Sigmoid colon (tissue), 4 donors: ENCODE measurements at regions not wholly inside any gene's neighbourhood (a gene's known extent, or its start where the extent isn't known, plus 50 kb on each side); places are given as distances from the start of the nearest gene placed in this dataset.

Experiments used
- CTCF ChIP-seq, 4 experiments: fragments of 450-650 bp in 3 of 4; fragments of 200-600 bp in 1 of 4; IDR thresholded peaks; one replicate each; pipeline ENCODE4 v1.5.1; 2016 to 2019; ENCODE audit warnings: antibody characterized with exemption in 4 of 4, mild to moderate bottlenecking in 3 of 4, moderate library complexity in 2 of 4
- EP300 ChIP-seq, 4 donors: sonication (generic); formaldehyde crosslinking; IDR thresholded peaks; one replicate each; pipeline ENCODE4 v1.6.1; 2017; ENCODE audit warnings: antibody characterized with exemption in 4 of 4
- POLR2A ChIP-seq, 2 donors: fragments of 450-650 bp; IDR thresholded peaks; one replicate each; pipeline ENCODE4 v1.6.1; 2016; ENCODE audit warnings: antibody characterized with exemption in 2 of 2, mild to moderate bottlenecking in 2 of 2, moderate library complexity in 2 of 2
- POLR2AphosphoS5 ChIP-seq, 4 donors: sonication (generic); formaldehyde crosslinking; IDR thresholded peaks; one replicate each; pipeline ENCODE4 v1.6.1; 2017; ENCODE audit warnings: antibody characterized with exemption in 4 of 4

- no peak for TF ChIP-seq CTCF (IDR thresholded peaks at IDR 0.05)
- TF ChIP-seq POLR2A (IDR thresholded peaks at IDR 0.05), result no peak
- TF ChIP-seq POLR2AphosphoS5 (IDR thresholded peaks at IDR 0.05), result no peak
- no peak for TF ChIP-seq EP300 (IDR thresholded peaks at IDR 0.05)
Measured at GRCh38 chr6:73941892-73942291, 245.9 kb downstream of the CD109 start.
